Natural killer cell (primary cell): ENCODE measurements at regions not wholly inside any gene's neighbourhood (a gene's known extent, or its start where the extent isn't known, plus 50 kb on each side); places are given as distances from the start of the nearest gene placed in this dataset.

Experiments used
- ATAC-seq, 3 donors: fragments of 150-1000 bp in 2 of 3; fragments of 200-7000 bp in 1 of 3; cut with Tn5 transposase; 1 replicate in 1 of 3; 2 replicates in 2 of 3; pipeline ENCODE4 v1.10.0; 2021; ENCODE audit warnings: mild to moderate bottlenecking in 2 of 3, moderate library complexity in 2 of 3
- DNase-seq, 2 donors: peaks; one replicate each; pipeline versions ENCODE4 v3.0.0 to v3.0.0-alpha.2; 2013 to 2021; ENCODE audit warnings: mixed read lengths in 1 of 2
- H3K27ac ChIP-seq: one replicate; pipeline ENCODE4 v1.5.1; 2013; ENCODE audit warnings: mild to moderate bottlenecking, low read length
- H3K27me3 ChIP-seq: one replicate; pipeline ENCODE4 v1.6.1; 2013; ENCODE audit warnings: low read length; ENCODE audit not compliant: control insufficient read depth, insufficient read depth
- H3K36me3 ChIP-seq: one replicate; pipeline ENCODE4 v1.6.1; 2013; ENCODE audit warnings: low read length; ENCODE audit not compliant: control insufficient read depth, insufficient read depth
- H3K4me1 ChIP-seq: one replicate; pipeline ENCODE4 v1.6.1; 2013; ENCODE audit warnings: low read length; ENCODE audit not compliant: control insufficient read depth, insufficient read depth
- H3K4me3 ChIP-seq: one replicate; pipeline ENCODE4 v1.5.1; 2013; ENCODE audit warnings: low read length
- H3K9me3 ChIP-seq: one replicate; pipeline ENCODE4 v1.6.1; 2013; ENCODE audit warnings: low read length; ENCODE audit not compliant: control insufficient read depth, insufficient read depth
- H3K27ac Mint-ChIP-seq, 2 donors: one replicate each; pipeline ENCODE4 v1.8.0; 2022; ENCODE audit warnings: mild to moderate bottlenecking in 2 of 2, mixed read lengths in 2 of 2, moderate library complexity in 1 of 2
- H3K27me3 Mint-ChIP-seq, 2 donors: one replicate each; pipeline ENCODE4 v1.8.0; 2022; ENCODE audit warnings: low read depth in 2 of 2, mixed read lengths in 2 of 2
- H3K36me3 Mint-ChIP-seq: one replicate; pipeline ENCODE4 v1.8.0; 2022; ENCODE audit warnings: mixed read lengths
- H3K4me1 Mint-ChIP-seq, 2 donors: one replicate each; pipeline ENCODE4 v1.8.0; 2022; ENCODE audit warnings: mixed read lengths in 2 of 2
- H3K4me3 Mint-ChIP-seq: one replicate; pipeline ENCODE4 v1.8.0; 2022; ENCODE audit warnings: mild to moderate bottlenecking, moderate library complexity, mixed read lengths
- H3K9me3 Mint-ChIP-seq, 2 donors: one replicate each; pipeline ENCODE4 v1.8.0; 2022; ENCODE audit warnings: mixed read lengths in 2 of 2
- CTCF ChIP-seq: fragments of 200-600 bp; IDR thresholded peaks from one replicate; pipeline ENCODE4 v1.8.0; 2022; ENCODE audit warnings: antibody characterized with exemption
- WGBS: methylation state at CpG from one replicate; pipeline ENCODE4 v1.1.7; 2013; ENCODE audit warnings: missing lambda C conversion rate; ENCODE audit not compliant: insufficient coverage; 5-methylcytosine and 5-hydroxymethylcytosine counted together
- intact Hi-C: fragments of 100-400 bp; cut with micrococcal nuclease; formaldehyde crosslinking; loops from one replicate; pipeline ENCODE4 v1.14.2; 2022

- H3K27ac Mint-ChIP-seq = no peak overlapping the region
Measured at GRCh38 chr4:104412344-104412743, 82.3 kb downstream of the CXXC4 start.

DNA sequence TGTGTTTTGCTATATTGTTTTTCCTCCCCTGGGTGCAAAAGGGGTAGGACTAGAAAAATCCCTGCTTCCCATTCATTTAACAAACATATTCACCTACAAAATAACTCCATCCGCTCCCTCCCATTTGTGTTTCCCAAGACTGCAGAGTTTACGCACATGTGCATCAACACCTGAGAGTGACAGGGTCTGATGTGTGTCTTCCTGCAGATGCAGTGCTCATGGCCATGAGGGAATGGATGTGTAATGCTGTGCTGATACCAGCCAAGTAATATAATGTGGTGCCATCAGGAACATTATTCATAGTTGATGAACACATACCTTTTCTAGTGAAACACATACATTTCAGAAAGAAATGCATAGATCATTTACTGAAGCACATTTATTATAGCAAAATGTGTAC is 83.2 kb downstream of the CXXC4 start:
- ATAC-seq (no peak), DNase-seq (no peak)
- no peaks in the 10 kb centered on the region for H3K36me3 ChIP-seq
- H3K27ac Mint-ChIP-seq = no peak overlapping the region
- H3K4me1 Mint-ChIP-seq = no peaks in the 10 kb centered on the region
- no peak overlapping the region for H3K4me3 ChIP-seq
- H3K27me3 Mint-ChIP-seq = no peaks in the 10 kb centered on the region
- no peaks in the 10 kb centered on the region for H3K4me1 ChIP-seq
- H3K4me3 Mint-ChIP-seq = no peak overlapping the region
- TF ChIP-seq CTCF = no peak
- WGBS = 100% methylated on average over 1 of the region's 2 CpGs
- H3K27me3 ChIP-seq = no peaks in the 10 kb centered on the region
- H3K27ac ChIP-seq = no peak overlapping the region
- intact Hi-C loops = no loop called here
- H3K9me3 ChIP-seq = no peaks in the 10 kb centered on the region
- H3K9me3 Mint-ChIP-seq = peaks cover 0 to 3% of the 10 kb centered on the region in 2 donors
- no peaks in the 10 kb centered on the region for H3K36me3 Mint-ChIP-seq

More at GRCh38 chr4:104412344-104412743, 82.3 kb downstream of the CXXC4 start:
- intact Hi-C loops = no loop called here
- Mint-ChIP-seq H3K27me3 (no peaks in the 10 kb centered on the region), H3K4me1 (no peaks in the 10 kb centered on the region), H3K4me3 (no peak overlapping the region), H3K36me3 (no peaks in the 10 kb centered on the region), H3K9me3 (peaks cover 0 to 3% of the 10 kb centered on the region in 2 donors)
- H3K36me3 ChIP-seq = no peaks in the 10 kb centered on the region
- H3K4me3 ChIP-seq = no peak overlapping the region
- DNase-seq (no peak), ATAC-seq (no peak)
- no peak for TF ChIP-seq CTCF
- no peaks in the 10 kb centered on the region for H3K27me3 ChIP-seq
- H3K27ac ChIP-seq = no peak overlapping the region
- H3K4me1 ChIP-seq = no peaks in the 10 kb centered on the region
- no peaks in the 10 kb centered on the region for H3K9me3 ChIP-seq

DNA sequence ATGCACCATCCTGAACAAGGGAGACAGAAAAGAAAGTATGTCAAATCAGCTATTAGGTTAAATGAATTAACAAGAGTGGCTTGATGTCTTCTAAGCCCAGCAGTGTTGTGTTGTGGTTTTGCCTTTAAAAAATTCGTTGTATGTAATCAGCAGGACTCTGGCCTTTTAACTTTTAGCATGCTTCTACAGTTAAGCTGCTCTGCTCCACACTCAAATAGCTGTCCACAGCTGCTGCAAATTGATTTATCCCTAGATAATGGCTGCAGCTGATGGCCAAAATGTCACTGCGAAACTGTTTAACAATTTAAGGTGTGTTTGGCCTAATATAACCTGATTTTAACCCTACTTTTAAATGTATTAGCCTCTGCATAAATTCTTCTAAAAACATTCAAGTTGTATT is 85.8 kb downstream of the CXXC4 start:
- Histone ChIP-seq H3K36me3 (no peaks in the 10 kb centered on the region), H3K27me3 (no peaks in the 10 kb centered on the region), H3K4me1 (no peaks in the 10 kb centered on the region), H3K27ac (no peak overlapping the region), H3K4me3 (no peak overlapping the region), H3K9me3 (no peaks in the 10 kb centered on the region)
- H3K4me1 Mint-ChIP-seq = no peaks in the 10 kb centered on the region
- intact Hi-C loops = no loop called here
- no peak overlapping the region for H3K27ac Mint-ChIP-seq
- no peak for TF ChIP-seq CTCF
- no peaks in the 10 kb centered on the region for H3K36me3 Mint-ChIP-seq
- H3K27me3 Mint-ChIP-seq = no peaks in the 10 kb centered on the region
- 74% methylated on average over 2 of the region's 2 CpGs for WGBS
- no peak overlapping the region for H3K4me3 Mint-ChIP-seq
- DNase-seq = no peak
- ATAC-seq = no peak
- H3K9me3 Mint-ChIP-seq = no peaks in the 10 kb centered on the region

GRCh38 chr4:104404361-104404760 is 90.3 kb downstream of the CXXC4 start:
- H3K27ac ChIP-seq = no peak overlapping the region
- peaks cover under 1 to 6% of the 10 kb centered on the region in 2 donors for H3K9me3 Mint-ChIP-seq
- H3K4me1 ChIP-seq = no peaks in the 10 kb centered on the region
- no peak overlapping the region for H3K27ac Mint-ChIP-seq
- no peaks in the 10 kb centered on the region for H3K27me3 Mint-ChIP-seq
- H3K4me3 Mint-ChIP-seq = no peak overlapping the region
- WGBS = 67% methylated on average over 6 of the region's 6 CpGs
- no peaks in the 10 kb centered on the region for H3K36me3 ChIP-seq
- no peaks in the 10 kb centered on the region for H3K9me3 ChIP-seq
- DNase-seq (no peak), ATAC-seq (no peak)
- intact Hi-C loops = no loop called here
- H3K36me3 Mint-ChIP-seq = no peaks in the 10 kb centered on the region
- no peaks in the 10 kb centered on the region for H3K27me3 ChIP-seq
- no peak overlapping the region for H3K4me3 ChIP-seq
- TF ChIP-seq CTCF = no peak
- no peaks in the 10 kb centered on the region for H3K4me1 Mint-ChIP-seq
